ENCODE measurements at regions not wholly inside any gene's neighbourhood (a gene's known extent, or its start where the extent isn't known, plus 50 kb on each side); places are given as distances from the start of the nearest gene placed in this dataset.

DNA sequence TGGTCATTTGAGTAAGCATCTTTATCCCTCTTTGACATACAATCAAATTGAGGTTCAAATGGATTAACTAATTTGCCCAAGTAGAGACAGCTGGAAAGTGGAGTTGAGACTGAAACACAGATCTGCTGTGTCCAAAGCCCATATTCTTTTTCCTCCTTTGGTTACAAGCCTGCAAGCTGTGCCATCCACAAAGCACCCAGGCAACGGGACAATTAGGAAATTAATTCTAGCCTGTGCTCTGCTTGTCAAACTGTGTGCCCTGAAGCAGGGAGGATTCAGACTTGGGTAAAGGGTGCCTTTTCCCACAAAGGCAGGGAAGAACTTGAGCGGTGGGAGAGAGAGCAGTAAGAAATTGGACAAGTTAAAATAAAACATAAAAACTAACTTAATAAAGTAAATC, 127.9 kb downstream of the DTWD1 start:
- no peak overlapping the region for H3K4me3 ChIP-seq (ENCODE audit: low read depth, low read length)
- no peaks in the 10 kb centered on the region for H3K9me3 ChIP-seq (ENCODE audit: control insufficient read depth, low read length)
- no peak overlapping the region for H3K27ac ChIP-seq
- H3K36me3 ChIP-seq (ENCODE audit: control insufficient read depth, insufficient read depth, low read length), result no peaks in the 10 kb centered on the region
- TF ChIP-seq, protein P1, sequence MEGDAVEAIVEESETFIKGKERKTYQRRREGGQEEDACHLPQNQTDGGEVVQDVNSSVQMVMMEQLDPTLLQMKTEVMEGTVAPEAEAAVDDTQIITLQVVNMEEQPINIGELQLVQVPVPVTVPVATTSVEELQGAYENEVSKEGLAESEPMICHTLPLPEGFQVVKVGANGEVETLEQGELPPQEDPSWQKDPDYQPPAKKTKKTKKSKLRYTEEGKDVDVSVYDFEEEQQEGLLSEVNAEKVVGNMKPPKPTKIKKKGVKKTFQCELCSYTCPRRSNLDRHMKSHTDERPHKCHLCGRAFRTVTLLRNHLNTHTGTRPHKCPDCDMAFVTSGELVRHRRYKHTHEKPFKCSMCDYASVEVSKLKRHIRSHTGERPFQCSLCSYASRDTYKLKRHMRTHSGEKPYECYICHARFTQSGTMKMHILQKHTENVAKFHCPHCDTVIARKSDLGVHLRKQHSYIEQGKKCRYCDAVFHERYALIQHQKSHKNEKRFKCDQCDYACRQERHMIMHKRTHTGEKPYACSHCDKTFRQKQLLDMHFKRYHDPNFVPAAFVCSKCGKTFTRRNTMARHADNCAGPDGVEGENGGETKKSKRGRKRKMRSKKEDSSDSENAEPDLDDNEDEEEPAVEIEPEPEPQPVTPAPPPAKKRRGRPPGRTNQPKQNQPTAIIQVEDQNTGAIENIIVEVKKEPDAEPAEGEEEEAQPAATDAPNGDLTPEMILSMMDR (IDR thresholded peaks at IDR 0.05), result no peak
- H3K27me3 ChIP-seq (ENCODE audit: control insufficient read depth, insufficient read depth, low read length), result no peaks in the 10 kb centered on the region
- no peak overlapping the region for H2AFZ ChIP-seq
- no peaks in the 10 kb centered on the region for H3K79me2 ChIP-seq
- H3K9ac ChIP-seq, result no peak overlapping the region
- H3K4me1 ChIP-seq, result no peaks in the 10 kb centered on the region
- H3K4me2 ChIP-seq (ENCODE audit: low read length), result no peak overlapping the region

DNA sequence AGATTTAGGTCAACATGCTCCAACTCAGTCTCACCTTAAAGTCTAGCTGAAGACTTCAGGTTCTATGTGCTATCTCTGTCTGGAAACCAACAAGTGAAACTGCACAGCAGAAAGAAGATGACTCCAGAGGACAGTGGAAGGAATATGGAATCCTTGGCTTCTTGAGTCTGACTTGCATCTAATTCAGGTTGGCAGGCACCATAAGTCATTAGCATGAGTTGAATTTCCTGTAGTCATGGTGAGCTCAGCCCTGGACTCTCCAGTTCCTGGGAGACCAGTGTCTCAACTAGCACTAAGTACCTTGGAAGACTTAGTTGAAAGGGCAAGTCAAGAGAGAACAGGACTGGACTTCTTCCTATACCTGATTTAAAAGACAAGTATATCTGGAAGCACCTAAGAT, 129.7 kb downstream of the DTWD1 start:
- no peak overlapping the region for H3K4me2 ChIP-seq (ENCODE audit: low read length)
- H3K27me3 ChIP-seq (ENCODE audit: control insufficient read depth, insufficient read depth, low read length), result no peaks in the 10 kb centered on the region
- no peak overlapping the region for H2AFZ ChIP-seq
- TF ChIP-seq, protein P1 (IDR thresholded peaks at IDR 0.05), result no peak
- H3K79me2 ChIP-seq, result no peaks in the 10 kb centered on the region
- no peak overlapping the region for H3K4me3 ChIP-seq (ENCODE audit: low read depth, low read length)
- H3K4me1 ChIP-seq, result no peaks in the 10 kb centered on the region
- H3K36me3 ChIP-seq (ENCODE audit: control insufficient read depth, insufficient read depth, low read length), result no peaks in the 10 kb centered on the region
- H3K9me3 ChIP-seq (ENCODE audit: control insufficient read depth, low read length), result no peaks in the 10 kb centered on the region
- H3K9ac ChIP-seq, result no peak overlapping the region
- H3K27ac ChIP-seq, result no peak overlapping the region

DNA sequence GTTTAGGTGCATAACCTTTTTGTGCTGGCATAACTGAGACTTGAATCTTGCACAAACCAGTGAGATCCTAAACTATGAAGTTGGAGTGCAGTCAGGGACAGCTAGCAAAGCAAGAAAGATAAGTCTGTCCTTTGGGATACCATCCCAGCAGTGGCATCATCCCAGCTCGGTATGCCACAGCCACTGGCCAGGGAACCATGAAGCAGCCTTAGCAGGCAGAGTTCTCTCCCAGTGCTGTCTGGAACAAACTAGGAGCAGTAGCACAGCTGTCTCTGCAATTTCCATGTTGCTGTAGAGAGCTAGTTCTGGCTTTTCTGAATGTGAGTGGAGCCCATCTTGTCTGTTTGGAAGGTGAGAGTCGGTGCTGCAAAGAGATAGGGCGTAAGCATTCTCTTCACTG, 130.3 kb downstream of the DTWD1 start:
- H3K27me3 ChIP-seq (ENCODE audit: control insufficient read depth, insufficient read depth, low read length), result no peaks in the 10 kb centered on the region
- TF ChIP-seq, protein P1 (IDR thresholded peaks at IDR 0.05), result no peak
- H3K36me3 ChIP-seq (ENCODE audit: control insufficient read depth, insufficient read depth, low read length), result no peaks in the 10 kb centered on the region
- H3K4me2 ChIP-seq (ENCODE audit: low read length), result no peak overlapping the region
- H3K79me2 ChIP-seq, result no peaks in the 10 kb centered on the region
- H3K9me3 ChIP-seq (ENCODE audit: control insufficient read depth, low read length), result no peaks in the 10 kb centered on the region
- no peak overlapping the region for H3K27ac ChIP-seq
- no peaks in the 10 kb centered on the region for H3K4me1 ChIP-seq
- no peak overlapping the region for H3K9ac ChIP-seq
- H3K4me3 ChIP-seq (ENCODE audit: low read depth, low read length), result no peak overlapping the region
- no peak overlapping the region for H2AFZ ChIP-seq

DNA sequence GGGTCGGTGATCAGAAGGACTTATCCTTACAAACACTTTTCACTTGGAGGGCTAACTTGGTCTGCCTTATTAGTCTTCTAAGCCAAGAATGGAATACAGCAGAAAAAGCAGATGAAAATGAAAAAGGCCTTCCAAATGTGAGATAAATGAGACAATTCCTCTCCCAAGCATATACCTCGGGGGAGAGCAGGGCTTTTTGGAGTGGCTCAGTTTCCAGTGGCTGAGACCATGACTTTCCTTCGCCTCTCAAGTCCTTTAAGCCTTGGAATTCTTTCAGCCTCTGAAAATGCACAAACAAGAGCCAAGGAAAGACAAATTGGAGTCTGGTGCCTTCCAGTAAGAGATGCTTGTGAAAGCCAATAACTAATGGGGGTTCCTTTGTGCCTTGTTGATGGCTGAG, 130.9 kb downstream of the DTWD1 start:
- no peaks in the 10 kb centered on the region for H3K27me3 ChIP-seq (ENCODE audit: control insufficient read depth, insufficient read depth, low read length)
- H3K27ac ChIP-seq, result no peak overlapping the region
- H2AFZ ChIP-seq, result no peak overlapping the region
- no peaks in the 10 kb centered on the region for H3K4me1 ChIP-seq
- H3K4me2 ChIP-seq (ENCODE audit: low read length), result no peak overlapping the region
- H3K79me2 ChIP-seq, result no peaks in the 10 kb centered on the region
- no peaks in the 10 kb centered on the region for H3K9me3 ChIP-seq (ENCODE audit: control insufficient read depth, low read length)
- TF ChIP-seq, protein P1 (IDR thresholded peaks at IDR 0.05), result no peak
- no peak overlapping the region for H3K9ac ChIP-seq
- H3K4me3 ChIP-seq (ENCODE audit: low read depth, low read length), result no peak overlapping the region
- no peaks in the 10 kb centered on the region for H3K36me3 ChIP-seq (ENCODE audit: control insufficient read depth, insufficient read depth, low read length)

DNA sequence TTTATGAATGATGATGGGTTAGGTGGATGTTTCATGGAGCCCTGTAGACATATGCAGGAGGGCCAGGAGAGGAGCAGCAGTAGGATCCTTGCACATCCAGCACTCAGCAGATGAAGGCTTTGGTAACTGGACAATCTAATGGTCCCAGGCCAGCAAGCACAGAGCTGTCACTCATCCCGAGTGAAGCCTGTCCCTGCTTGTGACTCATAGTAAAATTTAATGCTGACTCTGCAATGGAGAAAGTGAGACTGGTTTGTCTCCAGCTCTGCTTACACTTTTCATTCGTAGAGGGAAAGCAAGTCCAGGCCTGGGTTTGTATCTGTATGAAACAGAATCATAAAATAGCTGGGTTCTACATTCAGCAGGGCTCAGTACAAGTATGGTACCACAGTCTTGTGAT, 131.7 kb downstream of the DTWD1 start:
- Histone ChIP-seq H3K4me3 (ENCODE audit: low read depth, low read length) (no peak overlapping the region), H3K4me2 (ENCODE audit: low read length) (no peak overlapping the region), H3K27ac (no peak overlapping the region), H3K36me3 (ENCODE audit: control insufficient read depth, insufficient read depth, low read length) (no peaks in the 10 kb centered on the region), H3K27me3 (ENCODE audit: control insufficient read depth, insufficient read depth, low read length) (no peaks in the 10 kb centered on the region), H3K9me3 (ENCODE audit: control insufficient read depth, low read length) (no peaks in the 10 kb centered on the region), H2AFZ (no peak overlapping the region), H3K4me1 (no peaks in the 10 kb centered on the region), H3K79me2 (no peaks in the 10 kb centered on the region), H3K9ac (no peak overlapping the region)
- TF ChIP-seq, protein P1 (IDR thresholded peaks at IDR 0.05), result no peak
